ENCODE measurements at regions not wholly inside any gene's neighbourhood (a gene's known extent, or its start where the extent isn't known, plus 50 kb on each side); places are given as distances from the start of the nearest gene placed in this dataset.
"Not testable (repeated sequence)": the region's sequence is repeated elsewhere in the genome, so short reads cannot be mapped to it uniquely, and the experiment has no call there.

GRCh38 chr20:39725513-39725912 lies 763.4 kb downstream of the DHX35 start:
- DNase-seq: not testable (repeated sequence)

- no peak for DNase-seq
Measured at GRCh38 chr20:39719293-39719692, 757.1 kb downstream of the DHX35 start.

GRCh38 chr20:39717936-39718335 lies 755.8 kb downstream of the DHX35 start:
- DNase-seq: no peak

GRCh38 chr20:39716796-39717341 lies 754.7 kb downstream of the DHX35 start:
- DNase-seq: peak; percentile 25

GRCh38 chr20:39713076-39713840 lies 751.1 kb downstream of the DHX35 start:
- DNase-seq: no peak

GRCh38 chr20:39706184-39706663 lies 744.1 kb downstream of the DHX35 start:
- DNase-seq: no peak

- no peak for DNase-seq
Measured at GRCh38 chr20:39705032-39705431, 742.9 kb downstream of the DHX35 start.

GRCh38 chr20:39703357-39703756 lies 741.2 kb downstream of the DHX35 start:
- DNase-seq: not testable (repeated sequence)

GRCh38 chr20:39702701-39703349 lies 740.7 kb downstream of the DHX35 start:
- peak; percentile 64 for DNase-seq

GRCh38 chr20:39700528-39700927 lies 738.4 kb downstream of the DHX35 start:
- DNase-seq: peak; percentile 87

GRCh38 chr20:39699166-39699725 lies 737.1 kb downstream of the DHX35 start:
- no peak for DNase-seq

GRCh38 chr20:39698752-39699151 lies 736.6 kb downstream of the DHX35 start:
- no peak for DNase-seq

GRCh38 chr20:39691151-39691862 lies 729.2 kb downstream of the DHX35 start:
- peak; percentile 56 for DNase-seq

GRCh38 chr20:39676857-39677391 lies 714.8 kb downstream of the DHX35 start:
- DNase-seq: no peak

- no peak for DNase-seq
Measured at GRCh38 chr20:39676241-39676640, 714.1 kb downstream of the DHX35 start.

- DNase-seq: peak; percentile 66
Measured at GRCh38 chr20:39674842-39675241, 712.7 kb downstream of the DHX35 start.

- peak; percentile 94 for DNase-seq
Measured at GRCh38 chr20:39670988-39671387, 708.8 kb downstream of the DHX35 start.

- no peak for DNase-seq
Measured at GRCh38 chr20:39669659-39670058, 707.5 kb downstream of the DHX35 start.

GRCh38 chr20:39668038-39668437 lies 705.9 kb downstream of the DHX35 start:
- DNase-seq: no peak

GRCh38 chr20:39661833-39662232 lies 699.7 kb downstream of the DHX35 start:
- DNase-seq: peak; percentile 75

- DNase-seq: peak; percentile 6
Measured at GRCh38 chr20:39660965-39661364, 698.8 kb downstream of the DHX35 start.

GRCh38 chr20:39660226-39660625 lies 698.1 kb downstream of the DHX35 start:
- DNase-seq: no peak

Measured in MV-4-11 (cell line).